Stomach smooth muscle (tissue), 2 donors: ENCODE measurements at regions not wholly inside any gene's neighbourhood (a gene's known extent, or its start where the extent isn't known, plus 50 kb on each side); places are given as distances from the start of the nearest gene placed in this dataset.
"Not testable (repeated sequence)": the region's sequence is repeated elsewhere in the genome, so short reads cannot be mapped to it uniquely, and the experiment has no call there.

Experiments
- H3K27ac ChIP-seq: one replicate; pipeline ENCODE4 v1.7.0; 2013; ENCODE audit warnings: mild to moderate bottlenecking, low read length, inconsistent platforms
- H3K27me3 ChIP-seq, 2 donors: one replicate each; pipeline ENCODE4 v1.7.0; 2013; ENCODE audit warnings: low read length in 2 of 2; ENCODE audit not compliant: insufficient read depth in 2 of 2, control insufficient read depth in 1 of 2
- H3K36me3 ChIP-seq, 2 donors: one replicate each; pipeline ENCODE4 v1.7.0; 2013; ENCODE audit warnings: low read length in 2 of 2; ENCODE audit not compliant: control insufficient read depth in 2 of 2, insufficient read depth in 2 of 2
- H3K4me1 ChIP-seq: one replicate; pipeline ENCODE4 v1.7.0; 2013; ENCODE audit warnings: low read length; ENCODE audit not compliant: control insufficient read depth, insufficient read depth
- H3K4me3 ChIP-seq, 2 donors: one replicate each; pipeline ENCODE4 v1.7.0; 2013; ENCODE audit warnings: low read length in 2 of 2
- H3K9ac ChIP-seq, 2 donors: one replicate each; pipeline ENCODE4 v1.7.0; 2013; ENCODE audit warnings: low read length in 2 of 2, mild to moderate bottlenecking in 1 of 2
- H3K9me3 ChIP-seq, 2 donors: one replicate each; pipeline ENCODE4 v1.7.0; 2013; ENCODE audit warnings: low read length in 2 of 2; ENCODE audit not compliant: control insufficient read depth in 2 of 2
- donor health status: healthy.
- donor health status: Pancreatic carcinoma.

GRCh38 chr4:30855232-30855631, 135.1 kb downstream of the PCDH7 start:
- Histone ChIP-seq H3K4me1 (no peaks in the 10 kb centered on the region), H3K9ac (no peak overlapping the region), H3K4me3 (no peak overlapping the region), H3K27ac (no peak overlapping the region), H3K9me3 (no peaks in the 10 kb centered on the region), H3K36me3 (no peaks in the 10 kb centered on the region), H3K27me3 (no peaks in the 10 kb centered on the region)

GRCh38 chr4:30856795-30857564, 136.8 kb downstream of the PCDH7 start:
- Histone ChIP-seq H3K27me3 (no peaks in the 10 kb centered on the region), H3K9ac (no peak overlapping the region), H3K9me3 (no peaks in the 10 kb centered on the region), H3K27ac (no peak overlapping the region), H3K4me1 (no peaks in the 10 kb centered on the region), H3K4me3 (no peak overlapping the region), H3K36me3 (no peaks in the 10 kb centered on the region)

- no peak overlapping the region for H3K27ac ChIP-seq
- no peaks in the 10 kb centered on the region for H3K36me3 ChIP-seq
- H3K9ac ChIP-seq = no peak overlapping the region
- no peaks in the 10 kb centered on the region for H3K9me3 ChIP-seq
- no peak overlapping the region for H3K4me3 ChIP-seq
- no peaks in the 10 kb centered on the region for H3K27me3 ChIP-seq
- peaks cover 4% of the 10 kb centered on the region for H3K4me1 ChIP-seq
Measured at GRCh38 chr4:30860978-30861377, 140.8 kb downstream of the PCDH7 start.

- Histone ChIP-seq H3K4me3 (no peak overlapping the region), H3K36me3 (no peaks in the 10 kb centered on the region), H3K27me3 (no peaks in the 10 kb centered on the region), H3K4me1 (peaks cover 10% of the 10 kb centered on the region), H3K9me3 (no peaks in the 10 kb centered on the region), H3K9ac (no peak overlapping the region), H3K27ac (no peak overlapping the region)
Measured at GRCh38 chr4:30862196-30862595, 142.0 kb downstream of the PCDH7 start.

- H3K9me3 ChIP-seq = no peaks in the 10 kb centered on the region
- no peak overlapping the region for H3K9ac ChIP-seq
- no peak overlapping the region for H3K27ac ChIP-seq
- H3K27me3 ChIP-seq = no peaks in the 10 kb centered on the region
- no peaks in the 10 kb centered on the region for H3K36me3 ChIP-seq
- H3K4me3 ChIP-seq = no peak overlapping the region
- H3K4me1 ChIP-seq = peaks cover 12% of the 10 kb centered on the region
Measured at GRCh38 chr4:30863021-30863420, 142.9 kb downstream of the PCDH7 start.

GRCh38 chr4:30865691-30866090, 145.5 kb downstream of the PCDH7 start:
- peaks cover 12% of the 10 kb centered on the region for H3K4me1 ChIP-seq
- no peak overlapping the region for H3K27ac ChIP-seq
- no peak overlapping the region for H3K9ac ChIP-seq
- H3K9me3 ChIP-seq = no peaks in the 10 kb centered on the region
- H3K4me3 ChIP-seq = no peak overlapping the region
- no peaks in the 10 kb centered on the region for H3K27me3 ChIP-seq
- no peaks in the 10 kb centered on the region for H3K36me3 ChIP-seq

- Histone ChIP-seq H3K27ac (peak overlapping the region; percentile 53), H3K4me3 (peak overlapping the region in 1 of 2 donors; percentile 20)
Measured at GRCh38 chr4:30866346-30866745, 146.2 kb downstream of the PCDH7 start.

GRCh38 chr4:30866907-30867306, 146.7 kb downstream of the PCDH7 start:
- H3K9ac ChIP-seq = no peak overlapping the region
- H3K4me1 ChIP-seq = peaks cover 12% of the 10 kb centered on the region
- H3K9me3 ChIP-seq = no peaks in the 10 kb centered on the region
- peak overlapping the region; percentile 53 for H3K27ac ChIP-seq
- H3K4me3 ChIP-seq = peak overlapping the region; percentile 20 to 36
- H3K27me3 ChIP-seq = no peaks in the 10 kb centered on the region
- H3K36me3 ChIP-seq = no peaks in the 10 kb centered on the region

More at GRCh38 chr4:30866346-30866745, 146.2 kb downstream of the PCDH7 start:
- Histone ChIP-seq H3K27me3 (no peaks in the 10 kb centered on the region), H3K4me1 (peaks cover 12% of the 10 kb centered on the region), H3K9ac (no peak overlapping the region), H3K36me3 (no peaks in the 10 kb centered on the region), H3K9me3 (no peaks in the 10 kb centered on the region)

- Histone ChIP-seq H3K9ac (no peak overlapping the region), H3K9me3 (no peaks in the 10 kb centered on the region), H3K27me3 (no peaks in the 10 kb centered on the region), H3K4me3 (no peak overlapping the region), H3K36me3 (no peaks in the 10 kb centered on the region), H3K27ac (peak overlapping the region; percentile 53), H3K4me1 (peaks cover 12% of the 10 kb centered on the region)
Measured at GRCh38 chr4:30867427-30867826, 147.3 kb downstream of the PCDH7 start.

GRCh38 chr4:30868111-30868895, 148.1 kb downstream of the PCDH7 start:
- no peaks in the 10 kb centered on the region for H3K9me3 ChIP-seq
- no peak overlapping the region for H3K9ac ChIP-seq
- no peaks in the 10 kb centered on the region for H3K36me3 ChIP-seq
- H3K4me3 ChIP-seq = no peak overlapping the region
- peaks cover 10% of the 10 kb centered on the region for H3K4me1 ChIP-seq
- no peak overlapping the region for H3K27ac ChIP-seq
- H3K27me3 ChIP-seq = no peaks in the 10 kb centered on the region

GRCh38 chr4:30869387-30869786, 149.2 kb downstream of the PCDH7 start:
- not testable (repeated sequence) for H3K27ac ChIP-seq, H3K9me3 ChIP-seq, H3K4me1 ChIP-seq, H3K36me3 ChIP-seq, H3K4me3 ChIP-seq, H3K27me3 ChIP-seq, H3K9ac ChIP-seq
